A673 (cell line): ENCODE measurements at regions not wholly inside any gene's neighbourhood (a gene's known extent, or its start where the extent isn't known, plus 50 kb on each side); places are given as distances from the start of the nearest gene placed in this dataset.

Source experiments
- EZH2 ChIP-seq: fragments of 200-600 bp; sonication (generic); IDR thresholded peaks from 2 replicates; pipeline ENCODE4 v1.6.1; 2017; ENCODE audit warnings: borderline replicate concordance, low read depth, mild to moderate bottlenecking, mixed read lengths, antibody characterized with exemption, low read length; ENCODE audit not compliant: poor library complexity, severe bottlenecking
- TF ChIP-seq, protein P1 (sequence below): fragments of 300-800, 200-600 bp; sonication (generic); conservative IDR thresholded peaks from 2 replicates; pipeline ENCODE4 v1.5.1; 2017; ENCODE audit warnings: low read depth, mild to moderate bottlenecking, antibody characterized with exemption, low read length, moderate library complexity, mixed read lengths

DNA sequence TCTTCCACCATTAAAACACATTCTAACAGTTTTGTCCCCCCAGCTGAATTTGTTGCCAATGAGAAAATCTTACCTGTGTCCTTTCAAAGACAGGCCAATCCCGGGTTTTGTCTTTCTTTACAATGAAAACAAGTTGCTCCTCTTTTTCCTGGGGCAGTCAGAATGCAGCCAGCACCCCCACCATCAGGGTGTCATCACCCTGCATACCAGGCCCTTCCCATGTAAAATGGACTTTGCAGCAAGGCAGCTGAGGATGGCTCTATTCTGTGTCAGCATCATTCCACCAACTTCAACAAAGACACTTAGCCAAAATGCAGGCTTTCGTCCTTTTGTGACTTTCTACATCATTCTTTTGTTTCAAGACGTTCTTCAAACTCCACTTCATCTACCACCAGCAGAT lies 490.9 kb downstream of the OCA2 start:
- TF ChIP-seq, protein P1, sequence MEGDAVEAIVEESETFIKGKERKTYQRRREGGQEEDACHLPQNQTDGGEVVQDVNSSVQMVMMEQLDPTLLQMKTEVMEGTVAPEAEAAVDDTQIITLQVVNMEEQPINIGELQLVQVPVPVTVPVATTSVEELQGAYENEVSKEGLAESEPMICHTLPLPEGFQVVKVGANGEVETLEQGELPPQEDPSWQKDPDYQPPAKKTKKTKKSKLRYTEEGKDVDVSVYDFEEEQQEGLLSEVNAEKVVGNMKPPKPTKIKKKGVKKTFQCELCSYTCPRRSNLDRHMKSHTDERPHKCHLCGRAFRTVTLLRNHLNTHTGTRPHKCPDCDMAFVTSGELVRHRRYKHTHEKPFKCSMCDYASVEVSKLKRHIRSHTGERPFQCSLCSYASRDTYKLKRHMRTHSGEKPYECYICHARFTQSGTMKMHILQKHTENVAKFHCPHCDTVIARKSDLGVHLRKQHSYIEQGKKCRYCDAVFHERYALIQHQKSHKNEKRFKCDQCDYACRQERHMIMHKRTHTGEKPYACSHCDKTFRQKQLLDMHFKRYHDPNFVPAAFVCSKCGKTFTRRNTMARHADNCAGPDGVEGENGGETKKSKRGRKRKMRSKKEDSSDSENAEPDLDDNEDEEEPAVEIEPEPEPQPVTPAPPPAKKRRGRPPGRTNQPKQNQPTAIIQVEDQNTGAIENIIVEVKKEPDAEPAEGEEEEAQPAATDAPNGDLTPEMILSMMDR: no peak
- TF ChIP-seq EZH2: no peak
